CD4-positive, alpha-beta memory T cell (primary cell): ENCODE measurements at regions not wholly inside any gene's neighbourhood (a gene's known extent, or its start where the extent isn't known, plus 50 kb on each side); places are given as distances from the start of the nearest gene placed in this dataset.

Source experiments
- CTCF ChIA-PET: fragments of 350-600 bp; sonication (Branson Sonifier 250); formaldehyde crosslinking; loops from one replicate; lab custom pipeline; 2021; ENCODE audit warnings: inconsistent platforms; ENCODE audit not compliant: partially characterized antibody; lab: Charles Lee
- POLR2A ChIA-PET: fragments of 350-600 bp; sonication (Branson Sonifier 250); formaldehyde crosslinking; loops from one replicate; lab custom pipeline; 2021; ENCODE audit not compliant: partially characterized antibody; lab: Charles Lee
- DNase-seq, 5 donors: peaks; one replicate each; pipeline versions ENCODE4 v3.0.0 to v3.0.0-alpha.2; 2020 to 2022; ENCODE audit warnings: mixed read lengths in 1 of 5
- H3K27ac ChIP-seq: one replicate; pipeline ENCODE4 v1.7.0; 2013; ENCODE audit warnings: low read depth, low read length
- H3K27me3 ChIP-seq: 2 replicates; pipeline ENCODE4 v1.7.0; 2013; ENCODE audit warnings: mild to moderate bottlenecking, low read length, moderate library complexity; ENCODE audit not compliant: insufficient read depth
- H3K36me3 ChIP-seq: 2 replicates; pipeline ENCODE4 v1.7.0; 2013; ENCODE audit warnings: mild to moderate bottlenecking, low read length, moderate library complexity; ENCODE audit not compliant: insufficient read depth
- H3K4me1 ChIP-seq: 2 replicates; pipeline ENCODE4 v1.7.0; 2013; ENCODE audit warnings: mild to moderate bottlenecking, low read length, moderate library complexity; ENCODE audit not compliant: insufficient read depth
- H3K4me3 ChIP-seq, 2 donors: one replicate each; pipeline ENCODE4 v1.7.0; 2013; ENCODE audit warnings: low read length in 2 of 2, mild to moderate bottlenecking in 1 of 2
- H3K9me3 ChIP-seq, 2 donors: one replicate each; pipeline ENCODE4 v1.7.0; 2013; ENCODE audit warnings: low read length in 2 of 2, control low read depth in 1 of 2; ENCODE audit not compliant: control insufficient read depth in 1 of 2
- H3K27ac Mint-ChIP-seq, 7 donors: one replicate each; pipeline ENCODE4 v1.8.0; 2020 to 2021; ENCODE audit warnings: mixed read lengths in 7 of 7, mild to moderate bottlenecking in 6 of 7, inconsistent platforms in 3 of 7, moderate library complexity in 3 of 7
- H3K27me3 Mint-ChIP-seq, 2 donors: one replicate each; pipeline ENCODE4 v1.8.0; 2020 to 2021; ENCODE audit warnings: mixed read lengths in 2 of 2
- H3K36me3 Mint-ChIP-seq, 2 donors: one replicate each; pipeline ENCODE4 v1.8.0; 2020 to 2021; ENCODE audit warnings: mixed read lengths in 2 of 2, inconsistent platforms in 1 of 2, mild to moderate bottlenecking in 1 of 2
- H3K4me1 Mint-ChIP-seq, 4 donors: one replicate each; pipeline ENCODE4 v1.8.0; 2020 to 2021; ENCODE audit warnings: mixed read lengths in 4 of 4, mild to moderate bottlenecking in 1 of 4
- H3K4me3 Mint-ChIP-seq, 8 donors: one replicate each; pipeline ENCODE4 v1.8.0; 2020 to 2021; ENCODE audit warnings: mixed read lengths in 8 of 8, mild to moderate bottlenecking in 7 of 8, moderate library complexity in 6 of 8, inconsistent platforms in 3 of 8
- H3K9me3 Mint-ChIP-seq, 8 donors: one replicate each; pipeline ENCODE4 v1.8.0; 2020 to 2021; ENCODE audit warnings: mixed read lengths in 8 of 8, mild to moderate bottlenecking in 5 of 8, inconsistent platforms in 3 of 8, moderate library complexity in 1 of 8
- intact Hi-C: fragments of 100-400 bp; cut with micrococcal nuclease; formaldehyde crosslinking; loops from one replicate; pipeline ENCODE4 v1.15.1; 2023

DNA sequence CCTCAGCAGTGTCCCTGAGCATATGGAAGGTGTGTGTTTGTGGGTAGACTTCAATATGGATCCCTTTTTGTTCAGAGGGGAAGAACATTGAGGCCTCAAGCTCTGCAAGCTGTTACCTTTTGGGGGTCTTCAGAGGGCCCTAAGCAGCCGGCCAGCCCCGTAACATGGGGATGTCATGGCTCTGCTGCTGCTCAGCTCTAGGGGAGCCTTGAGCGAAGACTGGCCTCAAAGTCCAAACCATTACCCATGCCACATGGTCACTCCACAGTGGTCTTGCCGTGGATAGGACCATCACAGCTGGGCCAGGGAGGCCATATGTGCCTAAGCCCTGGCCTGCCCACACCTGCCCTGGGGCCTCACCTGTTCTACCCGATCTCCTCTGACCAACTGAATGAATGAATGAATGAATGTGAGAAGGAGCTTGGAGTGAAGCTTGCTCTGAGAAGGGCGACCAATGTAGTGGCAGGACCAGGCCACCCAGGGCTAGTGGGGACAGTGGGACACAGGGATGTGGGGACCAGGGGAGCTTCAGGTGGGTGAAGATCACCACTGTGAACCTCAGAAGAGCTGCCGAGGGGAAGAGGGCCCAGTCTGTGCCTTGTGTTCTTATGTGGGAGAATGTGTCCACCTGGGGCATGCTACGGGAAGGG, 754.6 kb downstream of the BRD1 start:
- no peak for DNase-seq
- Mint-ChIP-seq H3K27me3 (peaks cover 6 to 8% of the 10 kb centered on the region in 2 donors), H3K4me1 (no peaks in the 10 kb centered on the region)

DNA sequence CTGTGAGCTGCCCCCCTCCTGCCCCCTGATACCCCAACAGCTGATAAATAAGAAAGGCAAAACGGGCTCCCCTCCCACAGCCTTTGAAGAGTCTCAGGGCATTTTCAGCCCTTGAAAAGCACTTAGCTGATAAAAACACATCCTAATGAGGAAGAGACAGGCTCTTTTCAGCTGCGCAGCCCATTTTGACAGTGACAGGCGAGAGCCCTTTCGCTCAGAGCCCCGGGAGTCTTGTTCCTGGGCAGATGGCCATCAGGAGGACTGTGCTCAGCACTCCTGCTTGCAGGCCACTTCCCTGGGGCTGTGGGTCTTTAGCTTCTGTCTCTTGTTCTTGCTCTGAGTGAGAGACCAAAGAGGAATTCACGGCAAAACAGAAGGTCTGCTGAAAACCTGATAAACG, 757.2 kb downstream of the BRD1 start:
- Histone ChIP-seq H3K36me3 (no peaks in the 10 kb centered on the region), H3K4me3 (no peak overlapping the region), H3K9me3 (no peaks in the 10 kb centered on the region), H3K4me1 (no peaks in the 10 kb centered on the region), H3K27me3 (no peaks in the 10 kb centered on the region), H3K27ac (no peak overlapping the region)
- H3K4me3 Mint-ChIP-seq, result no peak overlapping the region
- ChIA-PET CTCF (no interaction called here), POLR2A (no interaction called here)
- H3K27ac Mint-ChIP-seq, result no peak overlapping the region
- intact Hi-C loops, result no loop called here
- no peaks in the 10 kb centered on the region for H3K4me1 Mint-ChIP-seq
- DNase-seq, result no peak
- no peaks in the 10 kb centered on the region for H3K9me3 Mint-ChIP-seq
- H3K27me3 Mint-ChIP-seq, result peaks cover 6 to 11% of the 10 kb centered on the region in 2 donors
- no peaks in the 10 kb centered on the region for H3K36me3 Mint-ChIP-seq

More for the DNA sequence above, 754.6 kb downstream of the BRD1 start:
- Histone ChIP-seq H3K36me3 (no peaks in the 10 kb centered on the region), H3K27ac (no peak overlapping the region), H3K27me3 (no peaks in the 10 kb centered on the region), H3K4me1 (no peaks in the 10 kb centered on the region), H3K9me3 (no peaks in the 10 kb centered on the region), H3K4me3 (no peak overlapping the region)
- ChIA-PET CTCF (no interaction called here), POLR2A (no interaction called here)
- H3K9me3 Mint-ChIP-seq, result no peaks in the 10 kb centered on the region
- no peak overlapping the region for H3K27ac Mint-ChIP-seq
- intact Hi-C loops, result no loop called here
- no peaks in the 10 kb centered on the region for H3K36me3 Mint-ChIP-seq
- no peak overlapping the region for H3K4me3 Mint-ChIP-seq

DNA sequence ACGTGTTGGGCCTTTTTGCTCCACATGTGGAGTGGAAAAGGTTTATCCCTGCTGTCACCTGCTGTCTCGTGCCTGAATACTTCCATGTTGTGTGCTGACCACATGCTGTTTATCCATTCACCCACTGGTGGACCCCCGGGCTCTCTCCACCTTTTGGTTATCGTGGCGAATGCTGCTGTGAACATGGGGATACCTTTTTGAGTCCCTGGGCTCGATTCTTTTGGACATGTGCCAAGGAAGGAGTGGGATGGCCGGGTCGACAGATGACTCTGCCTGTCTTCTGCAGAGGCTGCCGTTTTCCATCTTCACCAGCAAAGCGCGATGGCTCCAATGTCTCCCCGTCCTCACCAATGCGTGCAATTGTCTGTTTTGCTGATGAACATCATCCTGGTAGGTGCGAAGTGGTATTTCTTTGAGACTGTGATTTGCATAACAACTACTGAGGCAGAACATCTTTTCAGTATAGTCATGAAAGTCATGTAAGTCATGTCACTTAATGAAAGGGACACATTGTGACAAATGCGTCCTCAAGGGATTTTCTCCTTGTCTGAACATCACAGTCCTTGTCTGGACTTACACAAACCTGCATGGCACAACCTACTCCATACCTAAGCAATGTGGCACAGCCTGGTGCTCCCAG, 758.7 kb downstream of the BRD1 start:
- DNase-seq, result no peak
- Mint-ChIP-seq H3K27me3 (peaks cover 6 to 11% of the 10 kb centered on the region in 2 donors), H3K4me3 (no peak overlapping the region), H3K9me3 (no peaks in the 10 kb centered on the region), H3K36me3 (no peaks in the 10 kb centered on the region), H3K4me1 (no peaks in the 10 kb centered on the region), H3K27ac (no peak overlapping the region)
- H3K4me1 ChIP-seq, result no peaks in the 10 kb centered on the region
- ChIA-PET CTCF (no interaction called here), POLR2A (no interaction called here)
- H3K27ac ChIP-seq, result no peak overlapping the region
- no peaks in the 10 kb centered on the region for H3K9me3 ChIP-seq
- intact Hi-C loops, result no loop called here
- H3K36me3 ChIP-seq, result no peaks in the 10 kb centered on the region
- H3K27me3 ChIP-seq, result no peaks in the 10 kb centered on the region
- no peak overlapping the region for H3K4me3 ChIP-seq

DNA sequence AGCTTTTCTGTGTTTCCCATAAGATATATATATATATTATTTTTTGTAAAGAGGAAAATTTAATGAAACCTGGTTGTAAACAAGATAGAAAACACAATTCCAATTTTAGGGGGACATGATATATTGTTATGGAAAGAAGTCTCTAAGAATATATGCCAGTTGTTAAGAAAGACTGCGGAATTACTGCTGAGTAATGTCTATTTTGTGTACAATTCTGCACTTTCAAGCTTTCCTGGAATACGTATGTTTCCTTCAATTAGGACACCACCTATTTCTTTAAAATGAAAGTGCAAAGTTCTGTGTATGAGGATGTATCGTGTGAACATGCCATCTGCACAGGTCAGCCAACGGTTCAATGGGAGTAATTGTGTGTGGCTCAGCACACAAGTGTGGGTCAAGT, 760.2 kb downstream of the BRD1 start:
- ChIA-PET CTCF (no interaction called here), POLR2A (no interaction called here)
- DNase-seq, result no peak
- no peaks in the 10 kb centered on the region for H3K36me3 ChIP-seq
- H3K36me3 Mint-ChIP-seq, result no peaks in the 10 kb centered on the region
- no peak overlapping the region for H3K27ac ChIP-seq
- no peak overlapping the region for H3K4me3 ChIP-seq
- no peaks in the 10 kb centered on the region for H3K4me1 ChIP-seq
- H3K4me3 Mint-ChIP-seq, result no peak overlapping the region
- H3K27me3 Mint-ChIP-seq, result peaks cover 9 to 10% of the 10 kb centered on the region in 2 donors
- H3K4me1 Mint-ChIP-seq, result no peaks in the 10 kb centered on the region
- intact Hi-C loops, result no loop called here
- H3K27me3 ChIP-seq, result no peaks in the 10 kb centered on the region
- H3K9me3 ChIP-seq, result no peaks in the 10 kb centered on the region
- H3K27ac Mint-ChIP-seq, result no peak overlapping the region
- H3K9me3 Mint-ChIP-seq, result no peaks in the 10 kb centered on the region

DNA sequence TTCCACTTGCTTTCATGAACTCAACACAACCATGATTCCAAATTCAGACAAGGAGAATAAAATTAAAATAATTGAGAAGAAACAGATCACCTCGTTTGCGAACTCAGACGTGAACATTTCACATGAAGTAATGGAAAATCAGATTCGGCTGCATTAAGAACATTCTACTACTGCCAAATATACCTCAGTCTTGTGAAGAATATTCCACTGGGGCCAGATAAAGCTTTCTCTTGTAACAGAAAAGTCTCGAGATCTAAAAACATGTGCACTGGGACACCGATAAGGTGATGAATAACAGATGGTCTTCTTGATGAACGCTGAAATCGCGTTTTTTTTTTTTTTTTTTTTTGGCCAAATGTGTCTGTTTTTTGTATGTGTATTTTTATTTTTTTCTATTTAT, 761.1 kb downstream of the BRD1 start:
- H3K27ac ChIP-seq, result no peak overlapping the region
- no peaks in the 10 kb centered on the region for H3K4me1 ChIP-seq
- ChIA-PET POLR2A (no interaction called here), CTCF (no interaction called here)
- Mint-ChIP-seq H3K27me3 (peaks cover 8 to 9% of the 10 kb centered on the region in 2 donors), H3K9me3 (peaks cover 0 to 1% (median 0%) of the 10 kb centered on the region in 8 donors), H3K36me3 (no peaks in the 10 kb centered on the region), H3K27ac (no peak overlapping the region), H3K4me3 (no peak overlapping the region), H3K4me1 (no peaks in the 10 kb centered on the region)
- no peaks in the 10 kb centered on the region for H3K36me3 ChIP-seq
- H3K27me3 ChIP-seq, result no peaks in the 10 kb centered on the region
- no peaks in the 10 kb centered on the region for H3K9me3 ChIP-seq
- intact Hi-C loops, result no loop called here
- DNase-seq, result no peak
- H3K4me3 ChIP-seq, result no peak overlapping the region

DNA sequence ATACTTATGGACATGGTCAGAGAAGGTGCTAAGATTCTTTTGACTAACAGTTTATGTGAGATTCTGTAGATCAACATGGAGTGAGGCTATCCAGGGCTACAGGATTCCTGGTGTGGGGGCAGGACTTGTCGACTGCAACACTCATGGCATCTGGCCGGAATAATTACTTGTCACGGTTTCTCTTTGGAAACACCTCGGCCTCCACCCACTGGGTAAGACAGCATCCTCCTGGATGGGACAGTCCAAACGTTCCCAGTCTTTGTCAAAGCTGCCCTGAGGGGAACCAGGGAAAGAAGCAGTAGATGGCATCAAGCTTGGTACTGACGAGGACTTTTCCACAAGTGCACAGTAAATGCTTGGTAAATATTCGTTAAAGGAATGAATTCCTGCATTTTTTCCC, 762.8 kb downstream of the BRD1 start:
- intact Hi-C loops, result no loop called here
- CTCF ChIA-PET, result no interaction called here

DNA sequence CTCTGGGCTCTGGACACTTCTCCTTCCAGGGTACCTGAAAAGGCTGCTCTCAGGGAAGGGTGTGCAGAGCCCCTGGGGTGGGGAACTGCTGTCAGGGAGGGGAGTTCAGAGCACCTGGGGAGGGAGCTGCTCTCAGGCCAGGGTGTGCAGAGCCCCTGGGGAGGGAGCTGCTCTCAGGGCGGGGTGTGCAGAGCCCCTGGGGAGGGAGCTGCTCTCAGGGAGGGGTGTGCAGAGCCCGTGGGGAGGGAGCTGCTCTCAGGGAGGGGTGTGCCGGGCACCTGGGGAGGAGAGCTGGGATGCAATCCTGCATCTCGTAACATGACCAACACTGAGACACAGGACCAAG, 764.2 kb downstream of the BRD1 start:
- Mint-ChIP-seq H3K27ac (no peak overlapping the region), H3K9me3 (peaks cover 0 to 1% (median 0%) of the 10 kb centered on the region in 8 donors), H3K27me3 (peaks cover 7 to 16% of the 10 kb centered on the region in 2 donors), H3K36me3 (no peaks in the 10 kb centered on the region), H3K4me3 (no peak overlapping the region), H3K4me1 (no peaks in the 10 kb centered on the region)
- intact Hi-C loops, result no loop called here
- Histone ChIP-seq H3K4me1 (no peaks in the 10 kb centered on the region), H3K27ac (no peak overlapping the region), H3K9me3 (no peaks in the 10 kb centered on the region), H3K4me3 (no peak overlapping the region), H3K27me3 (no peaks in the 10 kb centered on the region), H3K36me3 (no peaks in the 10 kb centered on the region)
- ChIA-PET POLR2A (no interaction called here), CTCF (no interaction called here)
- no peak for DNase-seq

More for the DNA sequence above, 762.8 kb downstream of the BRD1 start:
- H3K4me1 Mint-ChIP-seq, result no peaks in the 10 kb centered on the region
- H3K27me3 Mint-ChIP-seq, result peaks cover 10 to 15% of the 10 kb centered on the region in 2 donors
- POLR2A ChIA-PET, result no interaction called here
- Histone ChIP-seq H3K36me3 (no peaks in the 10 kb centered on the region), H3K9me3 (no peaks in the 10 kb centered on the region), H3K4me1 (no peaks in the 10 kb centered on the region), H3K27me3 (no peaks in the 10 kb centered on the region), H3K4me3 (no peak overlapping the region), H3K27ac (no peak overlapping the region)
- DNase-seq, result no peak
- no peak overlapping the region for H3K27ac Mint-ChIP-seq
- H3K9me3 Mint-ChIP-seq, result peaks cover 0 to 1% (median 0%) of the 10 kb centered on the region in 8 donors
- H3K4me3 Mint-ChIP-seq, result no peak overlapping the region
- no peaks in the 10 kb centered on the region for H3K36me3 Mint-ChIP-seq
